H1 (cell line): ENCODE measurements at regions not wholly inside any gene's neighbourhood (a gene's known extent, or its start where the extent isn't known, plus 50 kb on each side); places are given as distances from the start of the nearest gene placed in this dataset.

Experiments
- CTCF ChIA-PET: fragments of 300-600 bp; sonication (Branson Sonifier 250); formaldehyde crosslinking; loops from one replicate; lab custom pipeline; 2021; ENCODE audit not compliant: partially characterized antibody; lab: Charles Lee
- POLR2A ChIA-PET: fragments of 300-600 bp; sonication (Branson Sonifier 250); formaldehyde crosslinking; loops from one replicate; lab custom pipeline; 2021; ENCODE audit warnings: inconsistent platforms; ENCODE audit not compliant: partially characterized antibody; lab: Charles Lee
- DNase-seq, 2 experiments: peaks; one replicate each; pipeline versions ENCODE4 v3.0.0 to v3.0.0-alpha.2; 2010 to 2022; ENCODE audit warnings: low spot score in 2 of 2, low read depth in 1 of 2, mixed read lengths in 1 of 2
- FAIRE-seq: peaks from 2 replicates; lab custom pipeline; 2011; peaks lifted over from hg19 to GRCh38; lab: Jason Lieb, UNC
- H2AFZ ChIP-seq: 2 replicates; pipeline ENCODE4 v1.8.1; 2012; ENCODE audit warnings: low read length, inconsistent platforms
- H2AK5ac ChIP-seq: 2 replicates; pipeline ENCODE4 v1.6.1; 2013; ENCODE audit warnings: low read depth, low read length
- H2BK120ac ChIP-seq: replicated peaks from 2 replicates; pipeline ENCODE3; 2013; ENCODE audit warnings: low read depth, low read length, inconsistent platforms
- H2BK12ac ChIP-seq: 2 replicates; pipeline ENCODE4 v1.6.1; 2013; ENCODE audit warnings: low read depth, low read length
- H2BK15ac ChIP-seq: 2 replicates; pipeline ENCODE4 v1.6.1; 2013; ENCODE audit warnings: low read length
- H2BK20ac ChIP-seq: 2 replicates; pipeline ENCODE4 v1.6.1; 2013; ENCODE audit warnings: low read length
- H2BK5ac ChIP-seq: 2 replicates; pipeline ENCODE4 v1.6.1; 2013; ENCODE audit warnings: low read depth, low read length
- H3K14ac ChIP-seq: 2 replicates; pipeline ENCODE4 v1.6.1; 2013; ENCODE audit warnings: inconsistent platforms; ENCODE audit not compliant: insufficient read length
- H3K18ac ChIP-seq: 2 replicates; pipeline ENCODE4 v1.6.1; 2013; ENCODE audit warnings: low read length; ENCODE audit errors: extremely low read depth
- H3K23ac ChIP-seq: 2 replicates; pipeline ENCODE4 v1.6.1; 2013; ENCODE audit warnings: inconsistent platforms; ENCODE audit not compliant: insufficient read length
- H3K23me2 ChIP-seq: 2 replicates; pipeline ENCODE4 v1.6.1; 2013; ENCODE audit warnings: low read depth, low read length
- H3K27ac ChIP-seq: 2 replicates; pipeline ENCODE4 v1.6.1; 2011; ENCODE audit warnings: low read depth, low read length, inconsistent platforms
- H3K27me3 ChIP-seq, 4 experiments: replicated peaks in 1 of 4; 1 replicate in 1 of 4; 2 replicates in 3 of 4; pipeline versions ENCODE4 v1.6.1 to v1.8.1; 2011 to 2013; ENCODE audit warnings: low read length in 3 of 4, mild to moderate bottlenecking in 3 of 4, inconsistent platforms in 2 of 4, mixed read lengths in 2 of 4, moderate library complexity in 1 of 4; ENCODE audit not compliant: control insufficient read depth in 3 of 4, insufficient read depth in 3 of 4; ENCODE audit errors: extremely low read depth in 1 of 4
- H3K36me3 ChIP-seq, 4 experiments: 2 replicates each; pipeline versions ENCODE4 v1.6.1 to v1.8.1; 2011 to 2013; ENCODE audit warnings: mild to moderate bottlenecking in 4 of 4, low read length in 3 of 4, moderate library complexity in 2 of 4, control low read depth in 1 of 4, inconsistent platforms in 1 of 4; ENCODE audit not compliant: insufficient read depth in 4 of 4, control insufficient read depth in 2 of 4
- H3K4ac ChIP-seq: replicated peaks from 2 replicates; pipeline ENCODE3; 2013; ENCODE audit warnings: low read length, low read depth, mixed read lengths, inconsistent platforms; ENCODE audit not compliant: insufficient read length
- H3K4me1 ChIP-seq, 4 experiments: replicated peaks in 1 of 4; 1 replicate in 1 of 4; 2 replicates in 3 of 4; pipeline versions ENCODE4 v1.6.1 to v1.8.1; 2011 to 2013; ENCODE audit warnings: low read length in 3 of 4, inconsistent platforms in 2 of 4, mixed read lengths in 1 of 4; ENCODE audit not compliant: insufficient read depth in 4 of 4, control insufficient read depth in 3 of 4
- H3K4me2 ChIP-seq, 2 experiments: 2 replicates each; pipeline versions ENCODE4 v1.6.1 to v1.8.1; 2011 to 2013; ENCODE audit warnings: low read depth in 2 of 2, low read length in 2 of 2, control low read depth in 1 of 2, inconsistent platforms in 1 of 2, mild to moderate bottlenecking in 1 of 2; ENCODE audit not compliant: insufficient read depth in 1 of 2
- H3K4me3 ChIP-seq, 4 experiments: fragments of 200-600, 300-600 bp in 1 of 4; sonication (generic), shearing (Covaris generic), sonication (Bioruptor Twin) in 1 of 4; 2 replicates each; pipeline versions ENCODE4 v1.5.1 to v1.8.1; 2011 to 2016; ENCODE audit warnings: low read length in 4 of 4, low read depth in 3 of 4, control low read depth in 2 of 4, inconsistent platforms in 2 of 4, mild to moderate bottlenecking in 2 of 4, mixed read lengths in 1 of 4, moderate library complexity in 1 of 4; ENCODE audit not compliant: insufficient read depth in 2 of 4; ENCODE audit errors: extremely low read depth in 1 of 4
- H3K56ac ChIP-seq: replicated peaks from 2 replicates; pipeline ENCODE3; 2013; ENCODE audit warnings: low read depth, mild to moderate bottlenecking, mixed read lengths, low read length, inconsistent platforms; ENCODE audit not compliant: insufficient read length
- H3K79me1 ChIP-seq: 2 replicates; pipeline ENCODE4 v1.6.1; 2013; ENCODE audit warnings: low read depth, low read length, control low read depth
- H3K79me2 ChIP-seq, 2 experiments: 2 replicates each; pipeline versions ENCODE4 v1.6.1 to v1.8.1; 2012 to 2013; ENCODE audit warnings: low read length in 2 of 2, mild to moderate bottlenecking in 2 of 2, inconsistent platforms in 1 of 2; ENCODE audit not compliant: insufficient read depth in 2 of 2, control insufficient read depth in 1 of 2
- H3K9ac ChIP-seq, 4 experiments: replicated peaks in 1 of 4; 1 replicate in 1 of 4; 2 replicates in 3 of 4; pipeline versions ENCODE4 v1.6.1 to v1.8.1; 2011 to 2013; ENCODE audit warnings: low read depth in 3 of 4, low read length in 3 of 4, control low read depth in 2 of 4, mild to moderate bottlenecking in 2 of 4, moderate library complexity in 2 of 4, inconsistent platforms in 1 of 4; ENCODE audit errors: extremely low read depth in 1 of 4
- H3K9me3 ChIP-seq, 2 experiments: 2 replicates each; pipeline versions ENCODE4 v1.6.1 to v1.8.1; 2012 to 2013; ENCODE audit warnings: mild to moderate bottlenecking in 2 of 2, moderate library complexity in 2 of 2, control low read depth in 1 of 2, inconsistent platforms in 1 of 2, low read depth in 1 of 2, low read length in 1 of 2, mixed read lengths in 1 of 2; ENCODE audit not compliant: insufficient read depth in 2 of 2
- H4K20me1 ChIP-seq, 2 experiments: replicated peaks in 1 of 2; 2 replicates each; pipeline versions ENCODE3 to v1.8.1; 2011 to 2013; ENCODE audit warnings: inconsistent platforms in 2 of 2, low read length in 2 of 2, mild to moderate bottlenecking in 1 of 2; ENCODE audit not compliant: insufficient read depth in 2 of 2, control insufficient read depth in 1 of 2
- H4K5ac ChIP-seq: 2 replicates; pipeline ENCODE4 v1.6.1; 2013; ENCODE audit warnings: low read length, low read depth, mixed read lengths, inconsistent platforms; ENCODE audit not compliant: insufficient read length
- H4K8ac ChIP-seq: 2 replicates; pipeline ENCODE4 v1.8.0; 2013; ENCODE audit warnings: mild to moderate bottlenecking, moderate library complexity, low read length, inconsistent platforms; ENCODE audit not compliant: insufficient read depth; ENCODE audit errors: extremely low read depth
- H4K91ac ChIP-seq: replicated peaks from 2 replicates; pipeline ENCODE3; 2013; ENCODE audit warnings: low read length, mixed read lengths, inconsistent platforms; ENCODE audit not compliant: insufficient read length
- BACH1 ChIP-seq: IDR thresholded peaks from 2 replicates; pipeline ENCODE4 v1.6.1; 2012; ENCODE audit warnings: low read length, improper control_type of control experiment
- CBX5 ChIP-seq: fragments of 300-800, 300-1000 bp; sonication (generic); IDR thresholded peaks from 2 replicates; pipeline ENCODE4 v1.7.1; 2016; ENCODE audit warnings: antibody characterized with exemption, low read length, low read depth
- CHD1 ChIP-seq: IDR thresholded peaks from 2 replicates; pipeline ENCODE4 v1.6.1; 2012; ENCODE audit warnings: low read depth, low read length, improper control_type of control experiment
- CHD2 ChIP-seq: IDR thresholded peaks from 2 replicates; pipeline ENCODE4 v1.6.1; 2012; ENCODE audit warnings: low read length, improper control_type of control experiment
- CTBP2 ChIP-seq: IDR thresholded peaks from 2 replicates; pipeline ENCODE4 v1.7.0; 2011; ENCODE audit warnings: borderline replicate concordance, mild to moderate bottlenecking, moderate library complexity, mixed read lengths, low read length; ENCODE audit not compliant: insufficient read depth, insufficient read length
- EP300 ChIP-seq, 2 experiments: IDR thresholded peaks; 1 replicate in 1 of 2; 2 replicates in 1 of 2; pipeline ENCODE4 v1.6.1; 2011 to 2012; ENCODE audit warnings: low read depth in 2 of 2, low read length in 2 of 2, mild to moderate bottlenecking in 2 of 2, borderline replicate concordance in 1 of 2, inconsistent platforms in 1 of 2, moderate library complexity in 1 of 2
- GTF2F1 ChIP-seq: IDR thresholded peaks from 2 replicates; pipeline ENCODE4 v1.6.1; 2012; ENCODE audit warnings: low read depth, low read length, improper control_type of control experiment, borderline replicate concordance
- HDAC2 ChIP-seq, 2 experiments: fragments of 300-600 bp in 1 of 2; sonication (generic) in 1 of 2; IDR thresholded peaks; 2 replicates each; pipeline ENCODE4 v1.6.1; 2011 to 2012; ENCODE audit warnings: low read depth in 2 of 2, low read length in 2 of 2, mild to moderate bottlenecking in 2 of 2, moderate library complexity in 2 of 2, borderline replicate concordance in 1 of 2, inconsistent platforms in 1 of 2
- POLR2AphosphoS5 ChIP-seq: IDR thresholded peaks from 2 replicates; pipeline ENCODE4 v1.6.1; 2011; ENCODE audit warnings: low read depth, low read length
- SP1 ChIP-seq: IDR thresholded peaks from 2 replicates; pipeline ENCODE4 v1.6.1; 2011; ENCODE audit warnings: low read depth, low read length
- TAF1 ChIP-seq: IDR thresholded peaks from 2 replicates; pipeline ENCODE4 v1.6.1; 2011; ENCODE audit warnings: mild to moderate bottlenecking, low read depth, low read length
- TEAD4 ChIP-seq: IDR thresholded peaks from 2 replicates; pipeline ENCODE4 v1.6.1; 2012; ENCODE audit warnings: low read depth, low read length, inconsistent platforms, mixed read lengths
- WGBS, 2 experiments: shearing (Covaris generic) in 1 of 2; methylation state at CpG; one replicate each; pipeline versions ENCODE4 v1.1.6 to v1.1.7; 2013 to 2015; ENCODE audit warnings: low lambda C conversion rate in 2 of 2, mixed read lengths in 2 of 2, inconsistent platforms in 1 of 2, low coverage in 1 of 2, missing lambda C conversion rate in 1 of 2; ENCODE audit not compliant: insufficient replicate concordance in 2 of 2, insufficient coverage in 1 of 2, insufficient read length in 1 of 2; ENCODE audit errors: extremely low coverage in 1 of 2, missing lambda C conversion rate in 1 of 2; 5-methylcytosine and 5-hydroxymethylcytosine counted together

DNA sequence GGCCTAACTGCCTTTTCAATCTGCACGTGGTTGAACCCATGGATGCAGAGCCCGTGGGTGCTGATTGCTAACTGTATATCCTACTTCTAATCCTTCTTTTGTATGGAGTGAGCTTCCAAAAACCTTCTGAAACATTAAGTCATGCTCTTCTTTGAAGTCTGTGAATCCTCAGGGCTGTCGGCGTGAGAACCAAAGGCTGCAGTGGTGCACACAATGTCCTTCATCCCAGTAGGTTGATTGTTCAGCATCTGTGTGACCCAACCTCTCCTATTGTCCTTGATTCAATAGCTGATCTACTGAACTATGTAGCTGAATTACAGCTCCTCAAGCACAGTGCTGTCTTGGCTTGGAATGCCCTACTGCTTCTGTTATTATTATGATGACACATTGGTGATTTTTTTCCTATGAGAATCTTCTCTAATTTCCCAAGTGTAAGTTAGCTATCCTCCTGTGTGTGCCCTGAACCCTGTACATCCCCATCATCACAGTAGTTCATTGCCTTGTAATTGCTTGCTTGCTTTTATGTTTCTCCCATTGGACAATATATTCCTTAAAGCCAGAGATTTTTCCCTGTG, 294.6 kb downstream of the TRIML1 start:
- no peak overlapping the region for H3K4me2 ChIP-seq
- WGBS, 2 experiments: 92% methylated on average over 4 of the region's 4 CpGs; no CpG with 5 or more reads in 1 of the 2 experiments
- H3K4me3 ChIP-seq: no peak overlapping the region
- no peak overlapping the region for H3K9ac ChIP-seq
- H3K4me1 ChIP-seq: peaks cover 2 to 9% (median 3%) of the 10 kb centered on the region in 4 experiments; a peak in 4 of 7 replicates
- H3K56ac ChIP-seq: no peak overlapping the region
- no peaks in the 10 kb centered on the region for H3K79me1 ChIP-seq
- H3K27me3 ChIP-seq: no peaks in the 10 kb centered on the region
- no peak overlapping the region for H2BK15ac ChIP-seq
- H4K8ac ChIP-seq: no peak overlapping the region
- no peak overlapping the region for H2BK5ac ChIP-seq
- no peaks in the 10 kb centered on the region for H3K9me3 ChIP-seq
- CTCF ChIA-PET: interaction anchor here (0.5 to 1.5 kb wide), 3 partner anchors 15 to 384 kb away, joined by 3 to 4 read pairs (median 3); no protein-coding TSS in a partner anchor
- H4K91ac ChIP-seq: no peak overlapping the region
- no peaks in the 10 kb centered on the region for H3K23me2 ChIP-seq
- no peak overlapping the region for H4K5ac ChIP-seq
- H4K20me1 ChIP-seq: no peaks in the 10 kb centered on the region
- H3K36me3 ChIP-seq: no peaks in the 10 kb centered on the region
- no peak overlapping the region for H3K23ac ChIP-seq
- no peak overlapping the region for H2BK120ac ChIP-seq
- no peak overlapping the region for H3K18ac ChIP-seq
- no peak overlapping the region for H3K4ac ChIP-seq
- no peak overlapping the region for H2BK20ac ChIP-seq
- 0 out of 2 replicates have a peak overlapping the region, but pooled peaks have one; percentile 21 for H2BK12ac ChIP-seq
- no peak overlapping the region for H2AFZ ChIP-seq
- no peak overlapping the region for H3K27ac ChIP-seq
- POLR2A ChIA-PET: no interaction called here
- H2AK5ac ChIP-seq: no peak overlapping the region
- FAIRE-seq (peak; percentile 32), DNase-seq (no peak)
- H3K14ac ChIP-seq: no peak overlapping the region
- H3K79me2 ChIP-seq: no peaks in the 10 kb centered on the region
- TF ChIP-seq GTF2F1: no peak
- TF ChIP-seq HDAC2 (IDR thresholded peaks at IDR 0.05; ENCODE audit: borderline replicate concordance in 1 of 2, low read depth in 2 of 2, low read length in 2 of 2): no peak
- TF ChIP-seq CHD2: no peak
- no peak for TF ChIP-seq TEAD4
- no peak for TF ChIP-seq CBX5
- no peak for TF ChIP-seq CHD1
- TF ChIP-seq CTBP2: no peak
- no peak for TF ChIP-seq BACH1
- TF ChIP-seq SP1: no peak
- TF ChIP-seq EP300 (IDR thresholded peaks at IDR 0.05; ENCODE audit: borderline replicate concordance in 1 of 2, low read depth in 2 of 2, low read length in 2 of 2): no peak
- TF ChIP-seq POLR2AphosphoS5: no peak
- no peak for TF ChIP-seq TAF1
